Stimulated activated memory B cell treated with anti-CD40 and anti-IgM and Interleukin-4, amounts not matched to agents 10 μg/mL and 1 μg/mL and 100 μg/mL, for 72 hours (primary cell): ENCODE measurements at regions not wholly inside any gene's neighbourhood (a gene's known extent, or its start where the extent isn't known, plus 50 kb on each side); places are given as distances from the start of the nearest gene placed in this dataset.

Source experiments
- ATAC-seq: fragments of 150-1000 bp; cut with Tn5 transposase; 2 replicates; pipeline ENCODE4 v1.10.0; 2021
- H3K27ac Mint-ChIP-seq: one replicate; pipeline ENCODE4 v1.8.0; 2022; ENCODE audit warnings: mild to moderate bottlenecking, mixed read lengths
- H3K27me3 Mint-ChIP-seq: one replicate; pipeline ENCODE4 v1.8.0; 2022; ENCODE audit warnings: mixed read lengths
- H3K36me3 Mint-ChIP-seq: one replicate; pipeline ENCODE4 v1.8.0; 2022; ENCODE audit warnings: mixed read lengths
- H3K4me1 Mint-ChIP-seq: one replicate; pipeline ENCODE4 v1.8.0; 2022; ENCODE audit warnings: mixed read lengths
- H3K4me3 Mint-ChIP-seq: one replicate; pipeline ENCODE4 v1.8.0; 2022; ENCODE audit warnings: mild to moderate bottlenecking, moderate library complexity, mixed read lengths
- H3K9me3 Mint-ChIP-seq: one replicate; pipeline ENCODE4 v1.8.0; 2022; ENCODE audit warnings: mixed read lengths

DNA sequence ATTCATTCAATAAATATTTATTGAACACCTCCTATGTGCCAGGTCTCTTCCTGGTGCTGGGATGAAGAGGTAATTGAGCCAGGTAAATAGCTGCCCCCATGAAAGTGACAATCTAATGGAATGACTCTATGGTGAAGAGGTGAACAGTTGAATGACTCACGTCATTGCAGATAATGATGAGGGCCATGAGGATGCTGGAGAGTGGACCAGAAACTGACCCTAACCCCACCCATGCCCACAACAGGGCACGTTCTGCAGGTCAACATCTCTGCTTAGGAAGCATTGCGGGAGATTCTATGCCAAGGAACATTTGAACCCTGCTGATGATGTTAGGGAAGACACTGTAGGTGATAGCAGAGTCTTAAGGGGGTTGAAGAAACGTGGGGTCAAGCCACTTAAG is 788.9 kb upstream of the TBX3 start:
- H3K4me1 Mint-ChIP-seq: no peaks in the 10 kb centered on the region
- ATAC-seq: no peak
- no peak overlapping the region for H3K27ac Mint-ChIP-seq
- H3K36me3 Mint-ChIP-seq: no peaks in the 10 kb centered on the region
- no peak overlapping the region for H3K4me3 Mint-ChIP-seq
- H3K9me3 Mint-ChIP-seq: peaks cover 2% of the 10 kb centered on the region
- no peaks in the 10 kb centered on the region for H3K27me3 Mint-ChIP-seq

GRCh38 chr12:115470977-115471376 is 787.0 kb upstream of the TBX3 start:
- peaks cover 2% of the 10 kb centered on the region for H3K9me3 Mint-ChIP-seq
- H3K36me3 Mint-ChIP-seq: no peaks in the 10 kb centered on the region
- H3K4me1 Mint-ChIP-seq: no peaks in the 10 kb centered on the region
- H3K27me3 Mint-ChIP-seq: no peaks in the 10 kb centered on the region
- H3K27ac Mint-ChIP-seq: no peak overlapping the region
- ATAC-seq: no peak
- H3K4me3 Mint-ChIP-seq: no peak overlapping the region

DNA sequence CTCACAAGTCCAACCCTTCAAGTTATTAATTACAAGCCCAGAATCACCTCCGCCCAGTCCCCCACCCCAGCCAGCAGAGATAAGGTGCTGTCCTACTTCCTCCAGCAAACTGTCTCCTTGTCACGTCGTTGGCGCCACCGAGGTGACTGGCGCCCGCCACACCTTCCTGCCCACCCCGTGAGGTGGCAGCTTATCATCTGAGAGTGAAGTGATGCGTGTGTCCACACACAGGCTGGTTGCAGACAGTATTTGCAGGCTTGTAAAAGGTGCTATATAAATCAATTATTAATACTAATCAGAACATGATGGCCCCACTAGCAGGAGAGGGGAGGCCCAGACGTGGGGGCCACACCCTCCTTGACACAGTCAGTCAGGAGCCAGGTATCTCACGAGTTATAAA is 786.6 kb upstream of the TBX3 start:
- Mint-ChIP-seq H3K27ac (no peak overlapping the region), H3K9me3 (peaks cover 2% of the 10 kb centered on the region), H3K4me1 (no peaks in the 10 kb centered on the region), H3K4me3 (no peak overlapping the region), H3K27me3 (no peaks in the 10 kb centered on the region), H3K36me3 (no peaks in the 10 kb centered on the region)
- ATAC-seq: no peak

DNA sequence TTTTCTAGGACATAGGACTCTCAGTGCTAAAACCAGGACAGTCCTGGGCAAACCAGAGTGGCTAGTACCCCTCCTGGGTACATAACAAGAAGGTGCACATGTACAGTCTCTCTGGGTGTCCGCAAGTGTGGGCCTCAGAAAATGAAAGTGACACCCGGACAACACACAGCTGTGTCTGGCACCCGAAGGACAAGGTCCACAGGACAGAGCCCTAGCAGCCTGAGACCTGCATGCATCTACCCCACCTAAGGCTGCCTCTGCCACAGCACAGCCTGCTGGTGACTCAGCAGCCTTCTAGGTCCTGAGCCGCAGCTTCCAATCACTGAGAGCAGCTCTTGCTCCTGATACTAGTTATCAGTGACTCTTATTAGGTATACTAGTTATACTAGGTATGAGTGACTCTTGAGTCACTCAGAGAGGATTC is 784.1 kb upstream of the TBX3 start:
- Mint-ChIP-seq H3K4me3 (no peak overlapping the region), H3K9me3 (peaks cover 2% of the 10 kb centered on the region), H3K4me1 (no peaks in the 10 kb centered on the region), H3K27me3 (no peaks in the 10 kb centered on the region), H3K27ac (no peak overlapping the region), H3K36me3 (no peaks in the 10 kb centered on the region)
- ATAC-seq: no peak

GRCh38 chr12:115467531-115467930 is 783.6 kb upstream of the TBX3 start:
- Mint-ChIP-seq H3K4me1 (no peaks in the 10 kb centered on the region), H3K9me3 (peaks cover 2% of the 10 kb centered on the region), H3K36me3 (no peaks in the 10 kb centered on the region), H3K27ac (no peak overlapping the region), H3K27me3 (no peaks in the 10 kb centered on the region), H3K4me3 (no peak overlapping the region)
- no peak for ATAC-seq

- Mint-ChIP-seq H3K27ac (no peak overlapping the region), H3K4me3 (no peak overlapping the region), H3K27me3 (no peaks in the 10 kb centered on the region), H3K4me1 (no peaks in the 10 kb centered on the region), H3K36me3 (no peaks in the 10 kb centered on the region), H3K9me3 (peaks cover 2% of the 10 kb centered on the region)
- no peak for ATAC-seq
Measured at GRCh38 chr12:115466076-115466475, 782.1 kb upstream of the TBX3 start.

- no peaks in the 10 kb centered on the region for H3K27me3 Mint-ChIP-seq
- no peaks in the 10 kb centered on the region for H3K9me3 Mint-ChIP-seq
- H3K4me3 Mint-ChIP-seq: no peak overlapping the region
- H3K27ac Mint-ChIP-seq: no peak overlapping the region
- no peaks in the 10 kb centered on the region for H3K36me3 Mint-ChIP-seq
- no peak for ATAC-seq
- H3K4me1 Mint-ChIP-seq: no peaks in the 10 kb centered on the region
Measured at GRCh38 chr12:115464661-115465060, 780.7 kb upstream of the TBX3 start.

- Mint-ChIP-seq H3K36me3 (no peaks in the 10 kb centered on the region), H3K27ac (no peak overlapping the region), H3K4me1 (no peaks in the 10 kb centered on the region), H3K9me3 (no peaks in the 10 kb centered on the region), H3K4me3 (no peak overlapping the region), H3K27me3 (no peaks in the 10 kb centered on the region)
- no peak for ATAC-seq
Measured at GRCh38 chr12:115464111-115464581, 780.2 kb upstream of the TBX3 start.

DNA sequence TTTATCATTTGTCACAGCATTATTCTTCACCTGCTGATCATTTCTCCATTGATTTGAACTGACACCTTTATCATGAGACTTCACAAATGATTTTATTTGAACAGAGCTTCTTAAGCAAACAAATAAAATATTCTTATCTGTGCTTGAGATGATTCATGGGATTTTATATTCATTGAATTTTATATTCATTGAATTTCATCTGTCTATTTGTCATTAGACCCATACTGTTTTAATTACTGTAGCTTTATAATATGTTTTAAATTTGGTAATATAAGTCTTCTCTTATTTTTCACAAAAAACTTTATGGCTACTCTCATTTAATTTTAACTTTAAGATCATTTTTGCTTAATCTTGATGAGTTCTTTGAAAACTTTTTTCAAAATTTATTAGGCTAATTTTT is 777.4 kb upstream of the TBX3 start:
- ATAC-seq: no peak
- Mint-ChIP-seq H3K4me3 (no peak overlapping the region), H3K27me3 (no peaks in the 10 kb centered on the region), H3K9me3 (peaks cover 4% of the 10 kb centered on the region), H3K36me3 (no peaks in the 10 kb centered on the region), H3K27ac (no peak overlapping the region), H3K4me1 (no peaks in the 10 kb centered on the region)

GRCh38 chr12:115457798-115458197 is 773.8 kb upstream of the TBX3 start:
- Mint-ChIP-seq H3K36me3 (no peaks in the 10 kb centered on the region), H3K4me1 (peaks cover 1% of the 10 kb centered on the region), H3K27ac (no peak overlapping the region), H3K27me3 (peaks cover 4% of the 10 kb centered on the region), H3K9me3 (peaks cover 4% of the 10 kb centered on the region), H3K4me3 (no peak overlapping the region)
- no peak for ATAC-seq

DNA sequence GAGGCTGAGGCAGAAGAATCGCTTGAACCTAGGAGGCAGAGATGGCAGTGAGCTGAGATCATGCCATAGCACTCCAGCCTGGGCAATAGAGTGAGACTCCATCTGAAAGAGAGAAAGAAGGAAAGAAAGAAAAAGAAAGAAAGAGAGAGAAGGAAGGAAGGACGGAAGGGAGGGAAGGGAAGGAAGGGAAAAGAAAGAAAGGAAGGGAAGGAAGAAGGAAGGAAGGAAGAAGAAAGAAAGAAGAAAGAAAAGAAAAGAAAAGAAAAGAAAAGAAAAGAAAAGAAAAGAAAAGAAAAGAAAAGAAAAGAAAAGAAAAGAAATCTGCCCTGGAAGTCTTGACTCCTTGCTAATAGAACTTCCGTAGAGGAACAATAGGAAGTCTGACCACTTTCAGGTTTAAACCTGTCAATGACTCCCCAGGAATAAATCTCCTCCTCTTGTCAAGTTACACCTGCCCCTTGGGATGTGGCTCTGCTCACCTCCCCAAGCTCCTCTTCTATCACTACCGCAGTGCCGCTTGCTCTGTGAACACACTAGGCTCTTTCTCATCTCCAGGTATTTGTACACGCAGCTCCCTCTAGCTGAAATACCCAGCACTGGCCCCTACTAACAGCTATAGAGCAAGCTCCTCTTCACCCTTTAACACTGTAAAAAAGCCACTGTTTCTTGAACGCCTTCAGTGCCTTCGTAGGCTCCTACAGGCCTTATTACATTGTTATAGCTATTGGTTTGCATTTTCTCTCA is 773.1 kb upstream of the TBX3 start:
- no peaks in the 10 kb centered on the region for H3K36me3 Mint-ChIP-seq
- no peak overlapping the region for H3K27ac Mint-ChIP-seq
- peaks cover 10% of the 10 kb centered on the region for H3K27me3 Mint-ChIP-seq
- no peak for ATAC-seq
- peaks cover 8% of the 10 kb centered on the region for H3K4me1 Mint-ChIP-seq
- H3K4me3 Mint-ChIP-seq: no peak overlapping the region
- peaks cover 7% of the 10 kb centered on the region for H3K9me3 Mint-ChIP-seq

- Mint-ChIP-seq H3K27me3 (peaks cover 19% of the 10 kb centered on the region), H3K36me3 (no peaks in the 10 kb centered on the region), H3K4me3 (no peak overlapping the region), H3K4me1 (peaks cover 10% of the 10 kb centered on the region), H3K27ac (no peak overlapping the region), H3K9me3 (peaks cover 10% of the 10 kb centered on the region)
- ATAC-seq: no peak
Measured at GRCh38 chr12:115455268-115455681, 771.3 kb upstream of the TBX3 start.

DNA sequence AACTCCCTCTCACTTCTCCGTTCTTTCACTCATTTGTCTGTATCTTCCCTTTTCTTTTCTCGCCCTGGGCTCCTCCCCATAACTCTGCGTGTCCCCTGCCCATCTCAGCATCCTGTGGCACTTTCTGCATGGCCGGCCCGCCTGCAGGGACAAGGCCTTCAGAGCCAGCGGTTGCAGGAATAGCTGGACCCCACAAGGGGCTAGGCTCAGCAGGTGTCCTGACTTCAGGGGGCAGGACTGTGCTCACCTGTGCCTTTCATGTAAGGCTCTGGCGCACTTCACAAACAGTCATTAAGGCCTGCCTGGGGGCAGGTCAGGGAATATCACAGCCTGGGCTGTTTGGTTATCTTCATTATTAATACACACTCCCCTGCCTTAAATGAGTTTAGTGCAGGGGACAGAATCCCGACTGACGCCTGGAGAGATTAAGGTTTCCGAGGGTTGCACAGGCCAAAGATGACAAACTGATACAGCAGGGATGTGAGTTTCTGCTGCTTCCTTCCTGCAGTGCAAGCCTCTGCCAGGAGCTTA is 768.8 kb upstream of the TBX3 start:
- Mint-ChIP-seq H3K9me3 (peaks cover 6% of the 10 kb centered on the region), H3K27me3 (peaks cover 28% of the 10 kb centered on the region), H3K27ac (no peak overlapping the region), H3K4me3 (peak overlapping the region; percentile 27), H3K36me3 (no peaks in the 10 kb centered on the region), H3K4me1 (peaks cover 10% of the 10 kb centered on the region)
- no peak for ATAC-seq

DNA sequence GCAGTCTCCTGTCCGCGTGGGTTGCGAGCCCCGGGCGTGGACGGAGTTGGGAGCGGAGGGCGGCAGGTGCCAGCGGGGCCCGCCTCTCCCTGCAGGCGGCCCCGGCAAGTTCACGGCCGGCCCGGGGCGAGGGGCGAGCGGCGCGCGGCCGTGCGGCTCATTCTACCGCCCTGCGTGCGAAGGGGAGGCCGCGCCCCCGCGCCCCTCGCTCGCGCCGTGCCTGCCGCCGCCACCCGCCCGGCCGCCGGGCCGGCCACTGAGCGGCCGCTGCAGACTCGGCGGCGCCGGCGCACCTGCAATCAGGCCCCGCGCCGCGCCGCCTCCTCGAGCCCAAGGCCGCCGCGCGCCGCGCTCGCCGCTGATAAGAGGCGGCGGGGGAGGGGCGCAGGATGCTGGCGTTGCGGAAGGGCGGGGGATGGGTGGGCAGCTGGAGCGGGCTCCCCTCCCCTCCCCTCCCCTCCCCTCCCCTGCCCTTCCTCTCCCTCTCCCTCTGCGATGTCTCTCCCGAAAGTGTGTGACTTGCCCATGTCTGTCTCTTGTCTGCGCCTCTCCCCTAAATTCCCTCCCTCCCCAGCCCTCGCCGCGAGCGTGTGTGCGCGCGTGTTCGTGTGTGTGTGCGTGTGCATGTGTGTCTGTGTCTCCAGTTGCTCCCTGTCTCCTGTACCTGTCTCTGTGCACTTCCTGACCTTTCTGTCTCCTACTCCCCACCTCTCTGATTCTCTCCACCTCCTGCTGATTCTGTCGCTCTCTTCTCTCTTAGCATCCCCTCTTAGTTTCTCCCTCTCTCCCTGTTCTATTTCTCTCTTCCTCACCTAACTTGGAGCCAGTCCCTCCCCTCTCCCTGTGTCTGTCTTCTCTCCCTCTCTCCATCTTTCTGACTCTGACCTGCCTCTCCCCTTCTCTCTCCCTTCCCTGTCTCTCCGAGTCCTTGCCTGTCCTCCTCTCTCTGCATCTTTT is 768.1 kb upstream of the TBX3 start:
- Mint-ChIP-seq H3K27ac (no peak overlapping the region), H3K9me3 (peaks cover 6% of the 10 kb centered on the region), H3K27me3 (peaks cover 28% of the 10 kb centered on the region), H3K36me3 (no peaks in the 10 kb centered on the region), H3K4me3 (peak overlapping the region; percentile 27), H3K4me1 (peaks cover 10% of the 10 kb centered on the region)
- ATAC-seq: peak; percentile 29

DNA sequence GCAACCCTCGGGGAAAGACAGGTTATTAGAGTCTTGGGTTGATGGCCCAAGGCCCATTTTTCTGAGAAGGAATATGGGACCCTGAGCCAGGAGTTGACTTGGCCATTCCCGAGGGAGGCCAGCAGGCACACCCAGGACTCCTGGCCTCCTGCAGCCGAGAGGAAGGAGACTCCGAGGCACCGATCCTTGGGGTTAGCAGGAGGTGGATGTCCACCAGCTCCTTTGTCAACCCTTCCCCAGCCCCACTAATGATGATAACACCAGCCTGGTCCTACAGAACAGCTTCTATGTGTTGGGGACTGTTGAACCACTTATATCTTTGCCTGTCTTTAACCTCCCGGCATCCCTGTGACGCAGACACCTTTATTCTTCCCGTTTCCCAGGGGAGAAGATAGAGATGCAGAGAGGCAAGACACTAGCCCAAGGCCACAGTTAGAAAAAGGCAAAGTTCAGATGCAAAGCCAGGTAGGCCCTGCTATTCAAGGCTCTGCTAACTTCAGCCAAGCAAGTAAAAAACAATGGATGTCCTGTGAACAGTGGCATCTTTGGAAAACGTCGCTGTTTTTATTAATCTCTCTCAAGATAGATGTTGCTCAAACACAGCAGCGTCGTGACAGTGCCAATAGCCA is 767.3 kb upstream of the TBX3 start:
- no peaks in the 10 kb centered on the region for H3K36me3 Mint-ChIP-seq
- ATAC-seq: no peak
- H3K4me3 Mint-ChIP-seq: peak overlapping the region; percentile 27
- peaks cover 28% of the 10 kb centered on the region for H3K27me3 Mint-ChIP-seq
- H3K27ac Mint-ChIP-seq: no peak overlapping the region
- H3K9me3 Mint-ChIP-seq: peaks cover 6% of the 10 kb centered on the region
- H3K4me1 Mint-ChIP-seq: peaks cover 10% of the 10 kb centered on the region
